B cell (primary cell): ENCODE measurements at regions not wholly inside any gene's neighbourhood (a gene's known extent, or its start where the extent isn't known, plus 50 kb on each side); places are given as distances from the start of the nearest gene placed in this dataset.

ENCODE experiments used
- CTCF ChIP-seq: fragments of 200-600 bp; IDR thresholded peaks from one replicate; pipeline ENCODE4 v1.8.0; 2022; ENCODE audit warnings: antibody characterized with exemption, mild to moderate bottlenecking
- EZH2 ChIP-seq: IDR thresholded peaks from 2 replicates; pipeline ENCODE4 v1.6.1; 2012; ENCODE audit warnings: borderline replicate concordance, low read depth, mild to moderate bottlenecking, moderate library complexity, low read length; ENCODE audit not compliant: insufficient read depth, poor library complexity, severe bottlenecking

- no peak for TF ChIP-seq CTCF
- TF ChIP-seq EZH2: no peak
These were observed 191.9 kb downstream of the C7orf25 start for GRCh38 chr7:42720012-42720411.
